T-cell (primary cell): ENCODE measurements at regions not wholly inside any gene's neighbourhood (a gene's known extent, or its start where the extent isn't known, plus 50 kb on each side); places are given as distances from the start of the nearest gene placed in this dataset.

Experiments
- ATAC-seq, 4 experiments: fragments of 200-7000 bp in 3 of 4; fragments of 150-1000 bp in 1 of 4; cut with Tn5 transposase; replicated peaks in 1 of 4; 1 replicate in 3 of 4; 2 replicates in 1 of 4; pipeline ENCODE4 v1.10.0; 2021; ENCODE audit warnings: moderate library complexity in 3 of 4, mild to moderate bottlenecking in 2 of 4, moderate number of reproducible peaks in 1 of 4
- CTCF ChIA-PET, 2 donors: fragments of 300-600 bp; sonication (Branson Sonifier 250); formaldehyde crosslinking; loops; one replicate each; lab custom pipeline; 2022; ENCODE audit warnings: antibody characterized with exemption in 2 of 2; lab: Charles Lee
- POLR2A ChIA-PET, 2 donors: fragments of 300-600 bp; sonication (Branson Sonifier 250); formaldehyde crosslinking; loops; one replicate each; lab custom pipeline; 2022; ENCODE audit warnings: antibody characterized with exemption in 2 of 2; lab: Charles Lee
- DNase-seq, 35 experiments: peaks; one replicate each; pipeline versions ENCODE4 v3.0.0 to v3.0.0-alpha.2; 2013 to 2023
- H3K27ac ChIP-seq: one replicate; pipeline ENCODE4 v1.5.1; 2013; ENCODE audit warnings: low read length
- H3K27me3 ChIP-seq, 2 experiments: replicated peaks in 1 of 2; 1 replicate in 1 of 2; 2 replicates in 1 of 2; pipeline versions ENCODE4 v1.6.1 to v1.7.0; 2013; ENCODE audit warnings: low read length in 1 of 2, mixed read lengths in 1 of 2; ENCODE audit not compliant: control insufficient read depth in 2 of 2, insufficient read depth in 2 of 2; ENCODE audit errors: extremely low read depth in 1 of 2
- H3K36me3 ChIP-seq, 2 donors: 1 replicate in 1 of 2; 2 replicates in 1 of 2; pipeline versions ENCODE4 v1.6.1 to v1.7.0; 2013; ENCODE audit warnings: low read length in 1 of 2; ENCODE audit not compliant: control insufficient read depth in 2 of 2, insufficient read depth in 1 of 2; ENCODE audit errors: extremely low read depth in 1 of 2
- H3K4me1 ChIP-seq, 2 experiments: 1 replicate in 1 of 2; 2 replicates in 1 of 2; pipeline versions ENCODE4 v1.6.1 to v1.7.0; 2013; ENCODE audit warnings: low read length in 2 of 2, mixed read lengths in 1 of 2; ENCODE audit not compliant: insufficient read depth in 2 of 2, control insufficient read depth in 1 of 2; ENCODE audit errors: extremely low read depth in 1 of 2
- H3K4me3 ChIP-seq, 2 donors: 1 replicate in 1 of 2; 2 replicates in 1 of 2; pipeline versions ENCODE4 v1.5.1 to v1.7.0; 2013; ENCODE audit warnings: mild to moderate bottlenecking in 2 of 2, low read length in 1 of 2, moderate library complexity in 1 of 2; ENCODE audit not compliant: control insufficient read depth in 1 of 2; ENCODE audit errors: extremely low read depth in 1 of 2
- H3K9me3 ChIP-seq: 2 replicates; pipeline ENCODE4 v1.7.0; 2013
- H3K27ac Mint-ChIP-seq, 2 donors: one replicate each; pipeline ENCODE4 v1.8.0; 2020 to 2021; ENCODE audit warnings: mild to moderate bottlenecking in 2 of 2, mixed read lengths in 2 of 2
- H3K27me3 Mint-ChIP-seq, 2 donors: one replicate each; pipeline ENCODE4 v1.8.0; 2021 to 2022; ENCODE audit warnings: mixed read lengths in 2 of 2
- H3K36me3 Mint-ChIP-seq: one replicate; pipeline ENCODE4 v1.8.0; 2021; ENCODE audit warnings: mixed read lengths
- H3K4me1 Mint-ChIP-seq, 3 donors: one replicate each; pipeline ENCODE4 v1.8.0; 2020 to 2022; ENCODE audit warnings: mixed read lengths in 3 of 3, mild to moderate bottlenecking in 1 of 3
- H3K4me3 Mint-ChIP-seq, 3 donors: one replicate each; pipeline ENCODE4 v1.8.0; 2020 to 2022; ENCODE audit warnings: mild to moderate bottlenecking in 3 of 3, mixed read lengths in 3 of 3, moderate library complexity in 3 of 3
- H3K9me3 Mint-ChIP-seq, 3 donors: one replicate each; pipeline ENCODE4 v1.8.0; 2020 to 2022; ENCODE audit warnings: mixed read lengths in 3 of 3
- WGBS: methylation state at CpG from one replicate; pipeline ENCODE4 v1.1.5; 2013; ENCODE audit warnings: missing lambda C conversion rate; ENCODE audit not compliant: insufficient coverage; 5-methylcytosine and 5-hydroxymethylcytosine counted together

- Mint-ChIP-seq H3K36me3 (no peaks in the 10 kb centered on the region), H3K4me3 (peak overlapping the region in 1 of 3 donors; percentile 12), H3K4me1 (peaks cover 56 to 72% (median 60%) of the 10 kb centered on the region in 3 donors), H3K27ac (peak overlapping the region in 1 of 2 donors; percentile 30), H3K27me3 (no peaks in the 10 kb centered on the region), H3K9me3 (no peaks in the 10 kb centered on the region)
- Histone ChIP-seq H3K4me1 (peaks cover 28 to 43% of the 10 kb centered on the region in 2 experiments), H3K27ac (no peak overlapping the region), H3K27me3 (peaks cover 0 to 3% of the 10 kb centered on the region in 2 experiments), H3K4me3 (no peak overlapping the region), H3K36me3 (no peaks in the 10 kb centered on the region), H3K9me3 (no peaks in the 10 kb centered on the region)
- ATAC-seq (no peak), DNase-seq (no peak)
- POLR2A ChIA-PET = no interaction called here
- no CpG with 5 or more reads among the region's 3 CpGs for WGBS
- CTCF ChIA-PET = no interaction called here
These were observed 193.2 kb upstream of the LEF1 start for GRCh38 chr4:108361886-108362285.

GRCh38 chr4:108361446-108361820 lies 192.7 kb upstream of the LEF1 start:
- Histone ChIP-seq H3K27me3 (peaks cover 0 to 3% of the 10 kb centered on the region in 2 experiments), H3K36me3 (no peaks in the 10 kb centered on the region), H3K27ac (no peak overlapping the region), H3K4me1 (peaks cover 30 to 47% of the 10 kb centered on the region in 2 experiments), H3K9me3 (no peaks in the 10 kb centered on the region), H3K4me3 (no peak overlapping the region)
- WGBS = no CpG with 5 or more reads among the region's 2 CpGs
- H3K27me3 Mint-ChIP-seq = no peaks in the 10 kb centered on the region
- DNase-seq = no peak
- no peaks in the 10 kb centered on the region for H3K36me3 Mint-ChIP-seq
- POLR2A ChIA-PET = no interaction called here
- H3K9me3 Mint-ChIP-seq = no peaks in the 10 kb centered on the region
- no peak for ATAC-seq
- H3K4me3 Mint-ChIP-seq = peak overlapping the region in 1 of 3 donors; percentile 12
- H3K4me1 Mint-ChIP-seq = peaks cover 56 to 72% (median 60%) of the 10 kb centered on the region in 3 donors
- CTCF ChIA-PET = interaction anchor here in 1 of 2 donors (0.6 kb wide), 1 partner anchor 246 kb away, joined by 5 read pairs; no protein-coding TSS in a partner anchor
- peak overlapping the region in 1 of 2 donors; percentile 48 for H3K27ac Mint-ChIP-seq

- Mint-ChIP-seq H3K27me3 (no peaks in the 10 kb centered on the region), H3K9me3 (no peaks in the 10 kb centered on the region), H3K27ac (peak overlapping the region; percentile 51 to 59), H3K36me3 (no peaks in the 10 kb centered on the region), H3K4me1 (peaks cover 58 to 73% (median 63%) of the 10 kb centered on the region in 3 donors), H3K4me3 (peak overlapping the region in 2 of 3 donors; percentile 2 to 68)
- peaks cover 0 to 3% of the 10 kb centered on the region in 2 experiments for H3K27me3 ChIP-seq
- no peak overlapping the region for H3K4me3 ChIP-seq
- ATAC-seq (no peak), DNase-seq (no peak)
- ChIA-PET POLR2A (interaction anchor here in 1 of 2 donors (0.7 kb wide), 1 partner anchor 10 kb away, joined by 4 read pairs; no protein-coding TSS in a partner anchor), CTCF (interaction anchor here (0.5 to 0.6 kb wide), 2 partner anchors 227 to 246 kb away, joined by 4 to 5 read pairs; no protein-coding TSS in a partner anchor)
- H3K27ac ChIP-seq = no peak overlapping the region
- H3K36me3 ChIP-seq = no peaks in the 10 kb centered on the region
- H3K9me3 ChIP-seq = no peaks in the 10 kb centered on the region
- 85% methylated on average over 12 of the region's 12 CpGs for WGBS
- H3K4me1 ChIP-seq = peaks cover 35 to 50% of the 10 kb centered on the region in 2 experiments
These were observed 192.2 kb upstream of the LEF1 start for GRCh38 chr4:108360754-108361445.

DNA sequence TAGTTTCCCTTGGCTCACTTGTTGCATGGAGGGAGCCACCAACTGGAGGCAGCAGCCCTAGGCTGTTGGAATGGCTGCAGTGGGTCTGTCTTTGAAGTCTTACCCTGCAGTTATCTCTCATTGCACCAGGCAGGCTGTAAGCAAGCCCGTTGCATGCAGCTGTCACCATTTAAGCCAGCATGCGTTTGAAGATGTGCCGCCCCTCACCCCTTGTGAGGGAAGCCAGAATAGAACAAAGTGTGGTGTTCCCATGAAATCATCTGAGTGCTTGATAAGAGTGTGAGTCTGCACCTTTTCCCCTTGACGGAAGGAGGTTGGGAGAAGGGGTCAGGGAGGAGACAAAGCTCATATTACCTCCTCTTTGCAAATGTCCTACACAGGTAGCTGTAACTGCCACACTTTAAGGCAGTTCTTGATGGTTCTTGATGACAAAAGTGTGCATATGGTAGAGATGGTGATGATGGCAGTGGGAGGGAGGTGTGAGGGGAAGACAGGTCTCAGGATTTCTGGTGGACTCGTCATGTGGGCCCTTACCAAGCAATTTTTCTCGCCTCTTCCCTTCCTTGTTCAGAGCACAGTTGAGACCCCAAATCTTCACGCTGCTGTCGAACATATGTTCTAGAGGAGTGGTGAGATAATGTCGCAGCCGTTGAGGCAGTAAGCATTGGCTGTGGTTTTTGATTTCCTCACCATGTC lies 191.4 kb upstream of the LEF1 start:
- Mint-ChIP-seq H3K27ac (peak overlapping the region; percentile 51 to 59), H3K9me3 (no peaks in the 10 kb centered on the region), H3K4me3 (peak overlapping the region in 2 of 3 donors; percentile 35 to 68), H3K36me3 (no peaks in the 10 kb centered on the region), H3K4me1 (peaks cover 66 to 81% (median 70%) of the 10 kb centered on the region in 3 donors), H3K27me3 (no peaks in the 10 kb centered on the region)
- Histone ChIP-seq H3K27ac (no peak overlapping the region), H3K4me1 (peaks cover 42 to 55% of the 10 kb centered on the region in 2 experiments), H3K9me3 (no peaks in the 10 kb centered on the region), H3K4me3 (no peak overlapping the region), H3K36me3 (no peaks in the 10 kb centered on the region), H3K27me3 (peaks cover 0 to 3% of the 10 kb centered on the region in 2 experiments)
- WGBS = 38% methylated on average over 3 of the region's 10 CpGs
- DNase-seq = no peak
- ChIA-PET CTCF (interaction anchor here in 1 of 2 donors (0.5 kb wide), 1 partner anchor 227 kb away, joined by 4 read pairs; no protein-coding TSS in a partner anchor), POLR2A (interaction anchor here (0.5 to 1.1 kb wide), 3 partner anchors 11 to 346 kb away, joined by 4 read pairs; no protein-coding TSS in a partner anchor)
- ATAC-seq = no peak

GRCh38 chr4:108359130-108359985 lies 190.6 kb upstream of the LEF1 start:
- Histone ChIP-seq H3K27me3 (peaks cover 0 to 3% of the 10 kb centered on the region in 2 experiments), H3K4me3 (no peak overlapping the region), H3K36me3 (no peaks in the 10 kb centered on the region), H3K27ac (no peak overlapping the region), H3K9me3 (no peaks in the 10 kb centered on the region), H3K4me1 (peaks cover 48 to 62% of the 10 kb centered on the region in 2 experiments)
- H3K4me1 Mint-ChIP-seq = peaks cover 74 to 89% (median 78%) of the 10 kb centered on the region in 3 donors
- H3K36me3 Mint-ChIP-seq = no peaks in the 10 kb centered on the region
- WGBS = 4% methylated on average over 3 of the region's 5 CpGs
- peak overlapping the region; percentile 59 to 63 for H3K27ac Mint-ChIP-seq
- peak in 32 of 35 experiments; percentile 26 to 77 (median 50) for DNase-seq
- peak overlapping the region; percentile 5 to 68 (median 35) for H3K4me3 Mint-ChIP-seq
- no peaks in the 10 kb centered on the region for H3K27me3 Mint-ChIP-seq
- CTCF ChIA-PET = no interaction called here
- peak; percentile 64 to 74 (median 70) for ATAC-seq
- no peaks in the 10 kb centered on the region for H3K9me3 Mint-ChIP-seq
- POLR2A ChIA-PET = interaction anchor here (0.5 to 1.1 kb wide), 2 partner anchors 186 to 345 kb away, joined by 4 read pairs; no protein-coding TSS in a partner anchor
